Activated CD4-positive, alpha-beta T cell treated with anti-CD3 and anti-CD28 coated beads, Interleukin-2, amount 10 ng/mL, durations not matched to agents 24 days and 14 days (primary cell): ENCODE measurements at regions not wholly inside any gene's neighbourhood (a gene's known extent, or its start where the extent isn't known, plus 50 kb on each side); places are given as distances from the start of the nearest gene placed in this dataset.
"Not testable (repeated sequence)": the region's sequence is repeated elsewhere in the genome, so short reads cannot be mapped to it uniquely, and the experiment has no call there.

Source experiments
- DNase-seq: peaks from one replicate; pipeline ENCODE4 v3.0.0; 2022
- H3K27ac Mint-ChIP-seq: one replicate; pipeline ENCODE4 v1.8.0; 2022; ENCODE audit warnings: mild to moderate bottlenecking, mixed read lengths
- H3K27me3 Mint-ChIP-seq: one replicate; pipeline ENCODE4 v1.8.0; 2022; ENCODE audit warnings: mixed read lengths
- H3K36me3 Mint-ChIP-seq: one replicate; pipeline ENCODE4 v1.8.0; 2022; ENCODE audit warnings: low read depth, mild to moderate bottlenecking, mixed read lengths
- H3K4me1 Mint-ChIP-seq: one replicate; pipeline ENCODE4 v1.8.0; 2021; ENCODE audit warnings: mixed read lengths
- H3K4me3 Mint-ChIP-seq: one replicate; pipeline ENCODE4 v1.8.0; 2022; ENCODE audit warnings: mild to moderate bottlenecking, moderate library complexity, mixed read lengths
- H3K9me3 Mint-ChIP-seq: one replicate; pipeline ENCODE4 v1.8.0; 2021; ENCODE audit warnings: mixed read lengths
- intact Hi-C: fragments of 100-400 bp; cut with micrococcal nuclease; formaldehyde crosslinking; loops from one replicate; pipeline ENCODE4 v1.15.1; 2023

- Mint-ChIP-seq H3K4me3 (no peak overlapping the region), H3K4me1 (peaks cover 38% of the 10 kb centered on the region), H3K27me3 (no peaks in the 10 kb centered on the region), H3K27ac (peak overlapping the region; percentile 6), H3K36me3 (peaks cover 4% of the 10 kb centered on the region), H3K9me3 (no peaks in the 10 kb centered on the region)
- intact Hi-C loops: no loop called here
- no peak for DNase-seq
Observed at GRCh38 chr20:30286157-30286556, 971.3 kb upstream of the DEFB115 start.

- not testable (repeated sequence) for DNase-seq
Observed at GRCh38 chr20:30287459-30287858, 970.0 kb upstream of the DEFB115 start.

GRCh38 chr20:30288346-30288745 is 969.1 kb upstream of the DEFB115 start:
- Mint-ChIP-seq H3K4me3 (no peak overlapping the region), H3K36me3 (peaks cover 2% of the 10 kb centered on the region), H3K4me1 (peaks cover 34% of the 10 kb centered on the region), H3K27me3 (no peaks in the 10 kb centered on the region), H3K27ac (no peak overlapping the region), H3K9me3 (no peaks in the 10 kb centered on the region)
- no peak for DNase-seq
- intact Hi-C loops: no loop called here

More at GRCh38 chr20:30287459-30287858, 970.0 kb upstream of the DEFB115 start:
- H3K27ac Mint-ChIP-seq, intact Hi-C loops, H3K27me3 Mint-ChIP-seq, H3K9me3 Mint-ChIP-seq, H3K4me3 Mint-ChIP-seq, H3K36me3 Mint-ChIP-seq: not testable (repeated sequence)
- peaks cover 38% of the 10 kb centered on the region for H3K4me1 Mint-ChIP-seq

- H3K36me3 Mint-ChIP-seq, intact Hi-C loops, H3K27me3 Mint-ChIP-seq, H3K9me3 Mint-ChIP-seq: not testable (repeated sequence)
- Mint-ChIP-seq H3K4me3 (peak overlapping the region; percentile 90), H3K4me1 (peaks cover 30% of the 10 kb centered on the region), H3K27ac (peak overlapping the region; percentile 93)
- DNase-seq: peak; percentile 77
Observed at GRCh38 chr20:30289049-30289448, 968.4 kb upstream of the DEFB115 start.

GRCh38 chr20:30289711-30290141 is 967.7 kb upstream of the DEFB115 start:
- peak; percentile 82 for DNase-seq
- Mint-ChIP-seq H3K27ac (peak overlapping the region; percentile 93), H3K4me1 (peaks cover 25% of the 10 kb centered on the region), H3K4me3 (peak overlapping the region; percentile 90)
- H3K36me3 Mint-ChIP-seq, H3K27me3 Mint-ChIP-seq, intact Hi-C loops, H3K9me3 Mint-ChIP-seq: not testable (repeated sequence)

GRCh38 chr20:30290361-30291063 is 967.0 kb upstream of the DEFB115 start:
- not testable (repeated sequence) for H3K9me3 Mint-ChIP-seq, H3K27me3 Mint-ChIP-seq

GRCh38 chr20:30291064-30291379 is 966.4 kb upstream of the DEFB115 start:
- H3K27me3 Mint-ChIP-seq, DNase-seq, H3K9me3 Mint-ChIP-seq, H3K36me3 Mint-ChIP-seq, intact Hi-C loops: not testable (repeated sequence)
- peak overlapping the region; percentile 78 for H3K27ac Mint-ChIP-seq
- H3K4me3 Mint-ChIP-seq: peak overlapping the region; percentile 72
- H3K4me1 Mint-ChIP-seq: peaks cover 22% of the 10 kb centered on the region

More at GRCh38 chr20:30290361-30291063, 967.0 kb upstream of the DEFB115 start:
- H3K36me3 Mint-ChIP-seq, intact Hi-C loops: not testable (repeated sequence)
- DNase-seq: peak; percentile 80
- peak overlapping the region; percentile 90 for H3K4me3 Mint-ChIP-seq
- H3K4me1 Mint-ChIP-seq: peaks cover 25% of the 10 kb centered on the region
- H3K27ac Mint-ChIP-seq: peak overlapping the region; percentile 93

- H3K9me3 Mint-ChIP-seq, DNase-seq, intact Hi-C loops, H3K36me3 Mint-ChIP-seq, H3K27ac Mint-ChIP-seq: not testable (repeated sequence)
- Mint-ChIP-seq H3K4me3 (peak overlapping the region; percentile 26), H3K4me1 (peaks cover 22% of the 10 kb centered on the region), H3K27me3 (peaks cover 13% of the 10 kb centered on the region)
Observed at GRCh38 chr20:30291686-30292085, 965.8 kb upstream of the DEFB115 start.

GRCh38 chr20:30295396-30295795 is 962.1 kb upstream of the DEFB115 start:
- peaks cover 23% of the 10 kb centered on the region for H3K27me3 Mint-ChIP-seq
- H3K4me1 Mint-ChIP-seq, H3K9me3 Mint-ChIP-seq, H3K27ac Mint-ChIP-seq, intact Hi-C loops, DNase-seq, H3K4me3 Mint-ChIP-seq, H3K36me3 Mint-ChIP-seq: not testable (repeated sequence)

- H3K4me1 Mint-ChIP-seq, H3K27ac Mint-ChIP-seq, H3K9me3 Mint-ChIP-seq, DNase-seq, intact Hi-C loops, H3K4me3 Mint-ChIP-seq, H3K36me3 Mint-ChIP-seq: not testable (repeated sequence)
- peaks cover 25% of the 10 kb centered on the region for H3K27me3 Mint-ChIP-seq
Observed at GRCh38 chr20:30295967-30296366, 961.5 kb upstream of the DEFB115 start.

GRCh38 chr20:30297878-30298595 is 959.4 kb upstream of the DEFB115 start:
- intact Hi-C loops, H3K27ac Mint-ChIP-seq, H3K4me3 Mint-ChIP-seq, DNase-seq, H3K9me3 Mint-ChIP-seq, H3K36me3 Mint-ChIP-seq: not testable (repeated sequence)
- Mint-ChIP-seq H3K4me1 (peaks cover 11% of the 10 kb centered on the region), H3K27me3 (peaks cover 27% of the 10 kb centered on the region)

- H3K4me3 Mint-ChIP-seq: peak overlapping the region; percentile 63
- DNase-seq, H3K27ac Mint-ChIP-seq, H3K36me3 Mint-ChIP-seq, H3K9me3 Mint-ChIP-seq, intact Hi-C loops: not testable (repeated sequence)
- H3K27me3 Mint-ChIP-seq: peaks cover 22% of the 10 kb centered on the region
- peaks cover 11% of the 10 kb centered on the region for H3K4me1 Mint-ChIP-seq
Observed at GRCh38 chr20:30300220-30300642, 957.2 kb upstream of the DEFB115 start.

- H3K4me3 Mint-ChIP-seq, intact Hi-C loops, DNase-seq, H3K9me3 Mint-ChIP-seq, H3K36me3 Mint-ChIP-seq, H3K27ac Mint-ChIP-seq: not testable (repeated sequence)
- H3K4me1 Mint-ChIP-seq: peaks cover 13% of the 10 kb centered on the region
- H3K27me3 Mint-ChIP-seq: peaks cover 14% of the 10 kb centered on the region
Observed at GRCh38 chr20:30302786-30303185, 954.7 kb upstream of the DEFB115 start.

- H3K27me3 Mint-ChIP-seq, H3K36me3 Mint-ChIP-seq, H3K27ac Mint-ChIP-seq, H3K9me3 Mint-ChIP-seq, H3K4me1 Mint-ChIP-seq, intact Hi-C loops, H3K4me3 Mint-ChIP-seq, DNase-seq: not testable (repeated sequence)
Observed at GRCh38 chr20:30309938-30310337, 947.5 kb upstream of the DEFB115 start.
